GM12878 (cell line): ENCODE measurements at regions not wholly inside any gene's neighbourhood (a gene's known extent, or its start where the extent isn't known, plus 50 kb on each side); places are given as distances from the start of the nearest gene placed in this dataset.

Experiments
- ATAC-seq: fragments of 200-7000 bp; cut with Tn5 transposase; 3 replicates; pipeline ENCODE4 v1.9.1; 2020; ENCODE audit warnings: mild to moderate bottlenecking, moderate library complexity
- BruUV-seq: library from RNA; stranded (reverse); fragments of 400-500 nt; replicated peaks from 2 replicates; lab custom pipeline; 2021; lab: Mats Ljungman, UMichigan
- CTCF ChIA-PET: fragments of 300-600 bp; sonication (Branson Sonifier 250); formaldehyde crosslinking; extraction: SDS; loops from one replicate; lab custom pipeline; 2021; ENCODE audit warnings: inconsistent platforms; lab: Yijun Ruan, JAX
- POLR2A ChIA-PET: fragments of 350-600 bp; formaldehyde crosslinking; extraction: SDS; loops from one replicate; lab custom pipeline; 2021; ENCODE audit warnings: inconsistent platforms; lab: Charles Lee
- RAD21 ChIA-PET: fragments of 300-600 bp; sonication (Branson Sonifier 250); formaldehyde crosslinking; loops from one replicate; lab custom pipeline; 2023; ENCODE audit warnings: antibody characterized with exemption; ENCODE audit not compliant: unreplicated experiment; lab: Charles Lee
- SMC1A ChIA-PET: fragments of 300-600 bp; sonication (Branson Sonifier 250); formaldehyde crosslinking; loops from one replicate; lab custom pipeline; 2023; ENCODE audit not compliant: unreplicated experiment, uncharacterized antibody; lab: Charles Lee
- DNase-seq: peaks from one replicate; pipeline ENCODE4 v3.0.0-alpha.2; 2011; ENCODE audit warnings: low read depth, low spot score
- FAIRE-seq: peaks from 3 replicates; lab custom pipeline; 2011; peaks lifted over from hg19 to GRCh38; lab: Jason Lieb, UNC
- H2AFZ ChIP-seq: 2 replicates; pipeline ENCODE4 v1.6.0; 2011; ENCODE audit warnings: low read depth, low read length, control low read depth; ENCODE audit not compliant: control insufficient read depth
- H3K27ac ChIP-seq: 2 replicates; pipeline ENCODE4 v1.5.1; 2011; ENCODE audit warnings: control low read depth; ENCODE audit not compliant: control insufficient read depth, insufficient read depth
- H3K27me3 ChIP-seq, 2 experiments: replicated peaks in 1 of 2; 2 replicates each; pipeline versions ENCODE4 v1.6.0 to v1.6.1; 2011; ENCODE audit warnings: low read length in 1 of 2; ENCODE audit not compliant: control insufficient read depth in 2 of 2, insufficient read depth in 2 of 2
- H3K36me3 ChIP-seq, 2 experiments: 2 replicates each; pipeline ENCODE4 v1.5.1; 2011; ENCODE audit warnings: low read length in 1 of 2; ENCODE audit not compliant: control insufficient read depth in 2 of 2, insufficient read depth in 2 of 2
- H3K4me1 ChIP-seq: 2 replicates; pipeline ENCODE4 v1.6.1; 2011; ENCODE audit warnings: mild to moderate bottlenecking, low read length, moderate library complexity, mixed read lengths; ENCODE audit not compliant: control insufficient read depth, insufficient read depth
- H3K4me2 ChIP-seq: 2 replicates; pipeline ENCODE4 v1.6.0; 2011; ENCODE audit warnings: control low read depth; ENCODE audit not compliant: control insufficient read depth, insufficient read depth
- H3K4me3 ChIP-seq: fragments of 200-600 bp; sonication (generic); 2 replicates; pipeline ENCODE4 v1.5.1; 2016
- H3K79me2 ChIP-seq: 2 replicates; pipeline ENCODE4 v1.6.0; 2011; ENCODE audit warnings: low read length; ENCODE audit not compliant: control insufficient read depth, insufficient read depth
- H3K9ac ChIP-seq: 2 replicates; pipeline ENCODE4 v1.8.0; 2011; ENCODE audit warnings: low read length, control low read depth, mixed read lengths; ENCODE audit not compliant: control insufficient read depth, insufficient read depth
- H3K9me3 ChIP-seq: replicated peaks from 3 replicates; pipeline ENCODE4 v1.5.1; 2011; ENCODE audit warnings: mild to moderate bottlenecking, low read length; ENCODE audit not compliant: control insufficient read depth, insufficient read depth
- H4K20me1 ChIP-seq: 2 replicates; pipeline ENCODE4 v1.6.0; 2011; ENCODE audit not compliant: control insufficient read depth, insufficient read depth
- BCL3 ChIP-seq: IDR thresholded peaks from 2 replicates; pipeline ENCODE4 v1.6.1; 2011; ENCODE audit warnings: borderline replicate concordance, low read depth, mild to moderate bottlenecking, moderate library complexity, low read length; ENCODE audit not compliant: insufficient read depth, poor library complexity, severe bottlenecking
- BHLHE40 ChIP-seq, 2 experiments: fragments of 450-650 bp in 1 of 2; IDR thresholded peaks; 2 replicates each; pipeline ENCODE4 v1.6.1; 2011 to 2017; ENCODE audit warnings: low read depth in 2 of 2, borderline replicate concordance in 1 of 2, improper control_type of control experiment in 1 of 2, low read length in 1 of 2, mild to moderate bottlenecking in 1 of 2
- FOS ChIP-seq: IDR thresholded peaks from 3 replicates; pipeline ENCODE4 v1.6.1; 2011; ENCODE audit warnings: borderline replicate concordance; ENCODE audit not compliant: insufficient read length; ENCODE audit errors: extremely low read depth
- HDGF ChIP-seq: fragments of 450-650 bp; IDR thresholded peaks from 2 replicates; pipeline ENCODE4 v1.6.1; 2016; ENCODE audit warnings: antibody characterized with exemption
- IRF3 ChIP-seq: fragments of 450-650 bp; IDR thresholded peaks from 2 replicates; pipeline ENCODE4 v1.6.1; 2014; ENCODE audit warnings: mild to moderate bottlenecking
- IRF4 ChIP-seq: IDR thresholded peaks from 2 replicates; pipeline ENCODE4 v1.6.1; 2011; ENCODE audit warnings: low read depth, low read length
- MAX ChIP-seq: IDR thresholded peaks from 2 replicates; pipeline ENCODE4 v1.6.1; 2012; ENCODE audit warnings: low read depth, low read length, improper control_type of control experiment
- PAX5 ChIP-seq: IDR thresholded peaks from 2 replicates; pipeline ENCODE4 v1.6.1; 2011; ENCODE audit warnings: low read depth, low read length, borderline replicate concordance
- POU2F2 ChIP-seq: IDR thresholded peaks from 3 replicates; pipeline ENCODE4 v1.6.1; 2011; ENCODE audit warnings: low read depth, mild to moderate bottlenecking, low read length, borderline replicate concordance
- SIN3A ChIP-seq: IDR thresholded peaks from 2 replicates; pipeline ENCODE4 v1.6.1; 2012; ENCODE audit warnings: low read depth, low read length, improper control_type of control experiment
- SIX5 ChIP-seq: IDR thresholded peaks from 2 replicates; pipeline ENCODE4 v1.6.1; 2011; ENCODE audit warnings: mild to moderate bottlenecking, low read depth, low read length, moderate library complexity; ENCODE audit not compliant: severe bottlenecking
- SMAD5 ChIP-seq: IDR thresholded peaks from 2 replicates; pipeline ENCODE4 v1.6.1; 2016; ENCODE audit warnings: antibody characterized with exemption, low read depth
- SMARCA5 ChIP-seq: fragments of 450-650 bp; IDR thresholded peaks from 2 replicates; pipeline ENCODE4 v1.6.1; 2017; ENCODE audit warnings: mild to moderate bottlenecking
- SP1 ChIP-seq: IDR thresholded peaks from one replicate; pipeline ENCODE4 v1.6.1; 2011; ENCODE audit warnings: low read depth, low read length
- SPI1 ChIP-seq: IDR thresholded peaks from 2 replicates; pipeline ENCODE4 v1.6.1; 2011; ENCODE audit warnings: low read depth, mild to moderate bottlenecking, low read length, moderate library complexity, borderline replicate concordance; ENCODE audit not compliant: insufficient read depth
- SREBF2 ChIP-seq: IDR thresholded peaks from 2 replicates; pipeline ENCODE4 v1.6.1; 2012; ENCODE audit warnings: mild to moderate bottlenecking, low read length
- STAT1 ChIP-seq: fragments of 450-650 bp; conservative IDR thresholded peaks from 2 replicates; pipeline ENCODE4 v1.6.1; 2014; ENCODE audit warnings: antibody characterized with exemption, mild to moderate bottlenecking
- ZBTB4 ChIP-seq: fragments of 450-650 bp; formaldehyde crosslinking; IDR thresholded peaks from 2 replicates; pipeline ENCODE4 v1.4.0; 2022; ENCODE audit warnings: mild to moderate bottlenecking, moderate library complexity
- WGBS: methylation state at CpG from one replicate; pipeline ENCODE4 v1.1.6; 2016; ENCODE audit warnings: low lambda C conversion rate; ENCODE audit not compliant: insufficient replicate concordance, insufficient coverage; ENCODE audit errors: missing lambda C conversion rate; 5-methylcytosine and 5-hydroxymethylcytosine counted together
- in situ Hi-C: fragments of 300-500 bp; cut with MboI; formaldehyde crosslinking; loops from 9 replicates; pipeline ENCODE4 v1.14.3; 2018; ENCODE audit warnings: mixed read lengths
- intact Hi-C: fragments of 100-400 bp; cut with micrococcal nuclease; formaldehyde crosslinking; loops from one replicate; pipeline ENCODE4 v1.14.2; 2022; ENCODE audit not compliant: unreplicated experiment

GRCh38 chr7:33754933-33755928 lies 150.1 kb upstream of the BMPER start:
- intact Hi-C loops, result loop anchor here (5.0 kb wide), 2 partner anchors 177 to 513 kb away; no protein-coding TSS in a partner anchor
- POLR2A ChIA-PET, result no interaction called here
- TF ChIP-seq SPI1 (no peak), BCL3 (no peak), STAT1 (no peak), FOS (no peak), HDGF (no peak), IRF3 (no peak), BHLHE40 (IDR thresholded peaks at IDR 0.05; ENCODE audit: borderline replicate concordance in 1 of 2, low read depth in 2 of 2, low read length in 1 of 2) (no peak), PAX5 (no peak), SMARCA5 (no peak), ZBTB4 (CRISPR knock-in tag) (no peak), SIN3A (no peak), MAX (no peak), SMAD5 (no peak), IRF4 (no peak), SP1 (no peak), SREBF2 (no peak), SIX5 (no peak), POU2F2 (no peak)
- TF ChIP-seq, all 136 proteins: peak for 0
- CTCF ChIA-PET, result interaction anchor here (0.5 to 2.5 kb wide), 6 partner anchors 10 to 333 kb away, joined by 3 to 8 read pairs (median 3); no protein-coding TSS in a partner anchor
- Histone ChIP-seq H3K27ac (no peak overlapping the region), H3K4me3 (no peak overlapping the region), H3K4me2 (no peak overlapping the region), H3K9me3 (no peaks in the 10 kb centered on the region), H3K27me3 (no peaks in the 10 kb centered on the region), H3K36me3 (no peaks in the 10 kb centered on the region), H3K9ac (no peak overlapping the region), H4K20me1 (no peaks in the 10 kb centered on the region), H2AFZ (no peak overlapping the region), H3K79me2 (no peaks in the 10 kb centered on the region), H3K4me1 (peaks cover 6% of the 10 kb centered on the region; the same call in 1 of the 2 replicates)
- WGBS, result 47% methylated on average over 15 of the region's 15 CpGs
- no TSS peak for BruUV-seq
- ATAC-seq (no peak), FAIRE-seq (no peak), DNase-seq (no peak)
- RAD21 ChIA-PET, result interaction anchor here (1.5 kb wide), 1 partner anchor 178 kb away, joined by 3 read pairs; no protein-coding TSS in a partner anchor
- in situ Hi-C loops, result no loop called here
- SMC1A ChIA-PET, result interaction anchor here (0.6 to 1.1 kb wide), 3 partner anchors 11 to 513 kb away, joined by 3 to 4 read pairs (median 3); no protein-coding TSS in a partner anchor
